BE2C (cell line): ENCODE measurements at regions not wholly inside any gene's neighbourhood (a gene's known extent, or its start where the extent isn't known, plus 50 kb on each side); places are given as distances from the start of the nearest gene placed in this dataset.

ENCODE experiments used
- DNase-seq: peaks from one replicate; pipeline ENCODE4 v3.0.0-alpha.2; 2020
- H3K27me3 ChIP-seq: fragments of 250-450 bp; sonication (Bioruptor Pico); 2 replicates; pipeline ENCODE4 v1.5.1; 2020; ENCODE audit warnings: mild to moderate bottlenecking
- H3K36me3 ChIP-seq: fragments of 250-450 bp; sonication (Bioruptor Pico); 2 replicates; pipeline ENCODE4 v1.5.1; 2020; ENCODE audit warnings: mild to moderate bottlenecking
- H3K4me1 ChIP-seq: fragments of 250-450 bp; sonication (Bioruptor Pico); 2 replicates; pipeline ENCODE4 v1.5.1; 2020
- H3K4me3 ChIP-seq: 2 replicates; pipeline ENCODE4 v1.5.1; 2011; ENCODE audit warnings: low read depth, low read length
- H3K9me3 ChIP-seq: fragments of 250-450 bp; sonication (Bioruptor Pico); 2 replicates; pipeline ENCODE4 v1.5.1; 2020
- CTCF ChIP-seq: IDR thresholded peaks from 2 replicates; pipeline ENCODE4 v1.5.1; 2012; ENCODE audit warnings: mild to moderate bottlenecking, low read depth, low read length

DNA sequence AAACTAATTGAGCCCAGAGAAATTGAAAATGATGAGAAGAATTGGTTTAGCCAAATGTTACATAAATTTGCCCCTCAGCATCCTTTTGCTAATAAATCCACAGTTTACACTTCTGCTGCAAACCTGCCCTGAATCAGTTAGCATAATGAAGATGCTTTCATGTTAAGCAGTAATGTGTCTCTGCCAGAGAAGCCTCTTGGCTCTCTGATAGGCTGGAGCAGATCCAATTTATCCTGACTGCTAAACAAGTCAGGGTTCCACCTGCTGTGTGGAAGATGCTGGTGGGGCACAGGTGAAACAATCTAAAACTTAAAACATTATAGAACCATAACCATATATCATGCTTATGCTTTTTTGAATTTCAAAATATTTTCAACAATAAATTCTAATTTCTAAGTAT, 946.8 kb downstream of the OTOL1 start:
- no peaks in the 10 kb centered on the region for H3K9me3 ChIP-seq
- H3K27me3 ChIP-seq: no peaks in the 10 kb centered on the region
- TF ChIP-seq CTCF: no peak
- DNase-seq: no peak
- H3K4me3 ChIP-seq: no peak overlapping the region
- no peaks in the 10 kb centered on the region for H3K36me3 ChIP-seq
- H3K4me1 ChIP-seq: peaks cover 3% of the 10 kb centered on the region; the same call in 1 of the 2 replicates

- no peaks in the 10 kb centered on the region for H3K36me3 ChIP-seq
- no peak for DNase-seq
- H3K27me3 ChIP-seq: no peaks in the 10 kb centered on the region
- H3K4me3 ChIP-seq: no peak overlapping the region
- H3K9me3 ChIP-seq: no peaks in the 10 kb centered on the region
- no peaks in the 10 kb centered on the region for H3K4me1 ChIP-seq
- no peak for TF ChIP-seq CTCF
These were observed 972.2 kb downstream of the OTOL1 start for GRCh38 chr3:162468791-162469190.

DNA sequence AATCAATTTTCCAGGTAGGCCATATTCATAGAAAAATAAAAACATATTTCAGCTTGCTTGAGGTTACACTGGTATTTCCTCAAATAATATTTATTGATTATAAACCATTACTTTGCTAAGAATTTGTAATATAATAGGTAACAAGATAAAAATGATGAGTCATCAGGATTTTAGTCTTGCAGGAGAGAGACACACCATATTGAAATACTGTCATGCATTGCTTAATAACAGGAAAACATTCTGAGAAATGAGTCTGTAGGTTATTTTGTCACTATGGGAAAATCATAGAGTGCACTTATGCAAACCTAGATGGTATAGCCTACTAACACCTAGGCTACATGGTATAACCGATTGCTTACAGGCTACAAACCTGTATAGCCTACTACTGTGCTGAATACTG, 990.5 kb downstream of the OTOL1 start:
- Histone ChIP-seq H3K27me3 (no peaks in the 10 kb centered on the region), H3K4me1 (no peaks in the 10 kb centered on the region), H3K4me3 (no peak overlapping the region), H3K36me3 (no peaks in the 10 kb centered on the region), H3K9me3 (no peaks in the 10 kb centered on the region)
- TF ChIP-seq CTCF: no peak
- no peak for DNase-seq

GRCh38 chr3:162489853-162490252, 993.2 kb downstream of the OTOL1 start:
- Histone ChIP-seq H3K4me3 (no peak overlapping the region), H3K27me3 (no peaks in the 10 kb centered on the region), H3K9me3 (no peaks in the 10 kb centered on the region), H3K36me3 (no peaks in the 10 kb centered on the region), H3K4me1 (no peaks in the 10 kb centered on the region)
- no peak for TF ChIP-seq CTCF
- no peak for DNase-seq

GRCh38 chr3:162491952-162492351, 995.3 kb downstream of the OTOL1 start:
- H3K27me3 ChIP-seq: no peaks in the 10 kb centered on the region
- H3K36me3 ChIP-seq: no peaks in the 10 kb centered on the region
- no peaks in the 10 kb centered on the region for H3K9me3 ChIP-seq
- no peak overlapping the region for H3K4me3 ChIP-seq
- no peaks in the 10 kb centered on the region for H3K4me1 ChIP-seq
- TF ChIP-seq CTCF: no peak
- no peak for DNase-seq

GRCh38 chr3:162492446-162493081, 996.0 kb downstream of the OTOL1 start:
- no peak for DNase-seq
- no peaks in the 10 kb centered on the region for H3K27me3 ChIP-seq
- no peaks in the 10 kb centered on the region for H3K36me3 ChIP-seq
- H3K9me3 ChIP-seq: no peaks in the 10 kb centered on the region
- no peaks in the 10 kb centered on the region for H3K4me1 ChIP-seq
- H3K4me3 ChIP-seq: no peak overlapping the region
- no peak for TF ChIP-seq CTCF
